Lower lobe of right lung (tissue), 2 donors: ENCODE measurements at regions not wholly inside any gene's neighbourhood (a gene's known extent, or its start where the extent isn't known, plus 50 kb on each side); places are given as distances from the start of the nearest gene placed in this dataset.
A peak's percentile ranks its signal among the peaks of the same experiment; 100 is the strongest.

Experiments
- ATAC-seq, 2 donors: fragments of 200-7000 bp; cut with Tn5 transposase; one replicate each; pipeline ENCODE4 v1.9.1; 2020 to 2022; ENCODE audit warnings: mild to moderate bottlenecking in 2 of 2, moderate library complexity in 2 of 2
- DNase-seq: peaks from one replicate; pipeline ENCODE4 v3.0.0-alpha.2; 2020
- H3K27ac ChIP-seq: fragments of 200-600 bp; one replicate; pipeline ENCODE4 v1.8.0; 2022
- H3K27me3 ChIP-seq: fragments of 200-600 bp; one replicate; pipeline ENCODE4 v1.8.0; 2022; ENCODE audit warnings: low read depth
- H3K36me3 ChIP-seq: fragments of 200-600 bp; one replicate; pipeline ENCODE4 v1.8.0; 2022; ENCODE audit warnings: mild to moderate bottlenecking
- H3K4me1 ChIP-seq: fragments of 200-600 bp; one replicate; pipeline ENCODE4 v1.8.0; 2022
- H3K4me3 ChIP-seq: fragments of 200-600 bp; one replicate; pipeline ENCODE4 v1.8.0; 2022; ENCODE audit warnings: mild to moderate bottlenecking
- H3K9me3 ChIP-seq: fragments of 200-600 bp; one replicate; pipeline ENCODE4 v1.8.0; 2022
- CTCF ChIP-seq: fragments of 200-600 bp; IDR thresholded peaks from one replicate; pipeline ENCODE4 v1.8.0; 2022; ENCODE audit warnings: antibody characterized with exemption, mild to moderate bottlenecking
- intact Hi-C: fragments of 100-400 bp; cut with DNase I; formaldehyde crosslinking; loops from one replicate; pipeline ENCODE4 v1.11.0; 2022
- donor health status: DM: no; HTN: yes; CAD: no; lungs with severe emphysema.

- DNase-seq = no peak
- peak; percentile 89 for ATAC-seq
Observed at GRCh38 chr6:22906091-22906549, 336.8 kb downstream of the HDGFL1 start.

GRCh38 chr6:22907085-22907484 is 337.7 kb downstream of the HDGFL1 start:
- no peaks in the 10 kb centered on the region for H3K4me1 ChIP-seq
- H3K9me3 ChIP-seq = no peaks in the 10 kb centered on the region
- H3K4me3 ChIP-seq = no peak overlapping the region
- intact Hi-C loops = no loop called here
- H3K27me3 ChIP-seq = no peaks in the 10 kb centered on the region
- H3K27ac ChIP-seq = no peak overlapping the region
- ATAC-seq (no peak), DNase-seq (no peak)
- H3K36me3 ChIP-seq = no peaks in the 10 kb centered on the region
- TF ChIP-seq CTCF = no peak

More at GRCh38 chr6:22906091-22906549, 336.8 kb downstream of the HDGFL1 start:
- H3K4me1 ChIP-seq = no peaks in the 10 kb centered on the region
- no peaks in the 10 kb centered on the region for H3K27me3 ChIP-seq
- no peak overlapping the region for H3K4me3 ChIP-seq
- H3K36me3 ChIP-seq = no peaks in the 10 kb centered on the region
- peak; percentile 20 for TF ChIP-seq CTCF
- no peaks in the 10 kb centered on the region for H3K9me3 ChIP-seq
- intact Hi-C loops = no loop called here
- H3K27ac ChIP-seq = no peak overlapping the region

- no peaks in the 10 kb centered on the region for H3K9me3 ChIP-seq
- H3K27ac ChIP-seq = no peak overlapping the region
- H3K4me1 ChIP-seq = no peaks in the 10 kb centered on the region
- no peak overlapping the region for H3K4me3 ChIP-seq
- no peak for DNase-seq
- H3K27me3 ChIP-seq = no peaks in the 10 kb centered on the region
- ATAC-seq = no peak
- intact Hi-C loops = no loop called here
- no peaks in the 10 kb centered on the region for H3K36me3 ChIP-seq
- no peak for TF ChIP-seq CTCF
Observed at GRCh38 chr6:22910370-22910769, 341.0 kb downstream of the HDGFL1 start.

GRCh38 chr6:22913612-22914011 is 344.2 kb downstream of the HDGFL1 start:
- ATAC-seq (no peak), DNase-seq (no peak)
- no peak overlapping the region for H3K27ac ChIP-seq
- intact Hi-C loops = no loop called here
- TF ChIP-seq CTCF = no peak
- no peaks in the 10 kb centered on the region for H3K9me3 ChIP-seq
- H3K36me3 ChIP-seq = no peaks in the 10 kb centered on the region
- no peaks in the 10 kb centered on the region for H3K4me1 ChIP-seq
- H3K27me3 ChIP-seq = no peaks in the 10 kb centered on the region
- H3K4me3 ChIP-seq = no peak overlapping the region

GRCh38 chr6:22917344-22917743 is 348.0 kb downstream of the HDGFL1 start:
- no peak for TF ChIP-seq CTCF
- H3K27ac ChIP-seq = no peak overlapping the region
- H3K9me3 ChIP-seq = no peaks in the 10 kb centered on the region
- intact Hi-C loops = no loop called here
- no peak overlapping the region for H3K4me3 ChIP-seq
- no peaks in the 10 kb centered on the region for H3K4me1 ChIP-seq
- no peaks in the 10 kb centered on the region for H3K36me3 ChIP-seq
- no peaks in the 10 kb centered on the region for H3K27me3 ChIP-seq
- no peak for ATAC-seq
- no peak for DNase-seq

- TF ChIP-seq CTCF = no peak
- Histone ChIP-seq H3K27me3 (no peaks in the 10 kb centered on the region), H3K36me3 (no peaks in the 10 kb centered on the region), H3K9me3 (no peaks in the 10 kb centered on the region), H3K4me1 (no peaks in the 10 kb centered on the region), H3K27ac (no peak overlapping the region), H3K4me3 (no peak overlapping the region)
- intact Hi-C loops = no loop called here
- no peak for ATAC-seq
- no peak for DNase-seq
Observed at GRCh38 chr6:22921828-22922227, 352.5 kb downstream of the HDGFL1 start.
